ENCODE measurements at regions not wholly inside any gene's neighbourhood (a gene's known extent, or its start where the extent isn't known, plus 50 kb on each side); places are given as distances from the start of the nearest gene placed in this dataset.

GRCh38 chr4:14182148-14182547 lies 554.6 kb upstream of the BOD1L1 start (continued):
- TF ChIP-seq REST (IDR thresholded peaks at IDR 0.05; ENCODE audit: unreplicated experiment), result no peak
- TF ChIP-seq ZNF114 (CRISPR knock-in tag; IDR thresholded peaks at IDR 0.05), result no peak
- TF ChIP-seq POLR2AphosphoS5 (IDR thresholded peaks at IDR 0.05; ENCODE audit: low read depth), result no peak
- TF ChIP-seq ETS1 (IDR thresholded peaks at IDR 0.05), result no peak
- TF ChIP-seq NANOG (IDR thresholded peaks at IDR 0.05; ENCODE audit: borderline replicate concordance), result no peak
- TF ChIP-seq CREB1 (CRISPR knock-in tag; IDR thresholded peaks at IDR 0.05; ENCODE audit: low read depth), result no peak
- no peak for TF ChIP-seq EZH2phosphoT487 (IDR thresholded peaks at IDR 0.05; ENCODE audit: unreplicated experiment)
- TF ChIP-seq CTCF (conservative IDR thresholded peaks at IDR 0.05; ENCODE audit: low read depth in 2 of 2), result no peak
- TF ChIP-seq EZH2 (IDR thresholded peaks at IDR 0.05; ENCODE audit: low read depth, unreplicated experiment), result no peak
- TF ChIP-seq ZNF331 (CRISPR knock-in tag; IDR thresholded peaks at IDR 0.05; ENCODE audit: low read depth), result no peak

- Mint-ChIP-seq H3K36me3 (ENCODE audit: low read depth) (no peaks in the 10 kb centered on the region), H3K27ac (no peak overlapping the region), H3K9me3 (no peaks in the 10 kb centered on the region), H3K4me1 (peaks cover 22% of the 10 kb centered on the region), H3K4me3 (no peak overlapping the region), H3K27me3 (ENCODE audit: insufficient read depth, low read depth, poor library complexity) (peaks cover under 1% of the 10 kb centered on the region)
- Histone ChIP-seq H3K4me3 (no peak overlapping the region), H3K27me3 (ENCODE audit: insufficient read depth) (no peaks in the 10 kb centered on the region), H3K9me2 (ENCODE audit: insufficient read depth) (0 out of 2 replicates have a peak, but pooled peaks cover 6% of the 10 kb centered on the region), H3K79me2 (replicated peaks; ENCODE audit: insufficient read depth) (no peaks in the 10 kb centered on the region), H2AFZ (peak overlapping the region; percentile 72; the same call in 1 of the 2 replicates), H4K20me1 (replicated peaks; ENCODE audit: insufficient read depth) (no peaks in the 10 kb centered on the region), H3K36me3 (ENCODE audit: insufficient read depth) (no peaks in the 10 kb centered on the region), H3F3A (replicated peaks; ENCODE audit: low read depth) (no peaks in the 10 kb centered on the region), H3K4me1 (ENCODE audit: insufficient read depth) (peaks cover 26% of the 10 kb centered on the region), H3K4me2 (no peak overlapping the region), H3K27ac (ENCODE audit: low read depth) (no peak overlapping the region)
- DNase-seq (ENCODE audit: low spot score) (no peak), ATAC-seq (peak; percentile 53)
- TF ChIP-seq JUNB (IDR thresholded peaks at IDR 0.05; ENCODE audit: unreplicated experiment) (no peak), POLR2AphosphoS5 (IDR thresholded peaks at IDR 0.05; ENCODE audit: low read depth) (no peak), ETS1 (IDR thresholded peaks at IDR 0.05) (no peak), NANOG (IDR thresholded peaks at IDR 0.05; ENCODE audit: borderline replicate concordance) (no peak), EZH2phosphoT487 (IDR thresholded peaks at IDR 0.05; ENCODE audit: unreplicated experiment) (no peak), CTCF (conservative IDR thresholded peaks at IDR 0.05; ENCODE audit: low read depth in 2 of 2) (0 out of 4 replicates have a peak, but pooled peaks of 1 of the 2 experiments have one; percentile 8)
These were observed 556.7 kb upstream of the BOD1L1 start for GRCh38 chr4:14184265-14184664.

All from GM23338 (cell line).